GM23338 (cell line): ENCODE measurements at regions not wholly inside any gene's neighbourhood (a gene's known extent, or its start where the extent isn't known, plus 50 kb on each side); places are given as distances from the start of the nearest gene placed in this dataset.

Source experiments
- ATAC-seq: fragments of 200-7000 bp; cut with Tn5 transposase; 3 replicates; pipeline ENCODE4 v1.9.1; 2020
- DNase-seq: peaks from one replicate; pipeline ENCODE4 v3.0.0-alpha.2; 2015; ENCODE audit warnings: low spot score
- H2AFZ ChIP-seq: fragments of 200-600 bp; sonication (generic); 2 replicates; pipeline ENCODE4 v1.8.0; 2016; ENCODE audit warnings: antibody characterized with exemption, mild to moderate bottlenecking, moderate library complexity
- H3F3A ChIP-seq: fragments of 200-600 bp; sonication (generic); replicated peaks from 2 replicates; pipeline ENCODE4 v1.8.0; 2017; ENCODE audit warnings: antibody characterized with exemption, mixed run types, low read depth
- H3K27ac ChIP-seq: fragments of 200-600 bp; sonication (generic); 2 replicates; pipeline ENCODE4 v1.6.1; 2016; ENCODE audit warnings: low read depth
- H3K27me3 ChIP-seq: fragments of 200-600 bp; sonication (generic); 2 replicates; pipeline ENCODE4 v1.8.0; 2016; ENCODE audit warnings: mild to moderate bottlenecking, mixed run types, moderate library complexity; ENCODE audit not compliant: insufficient read depth
- H3K36me3 ChIP-seq: fragments of 200-600 bp; sonication (generic); 2 replicates; pipeline ENCODE4 v1.8.0; 2016; ENCODE audit warnings: mild to moderate bottlenecking; ENCODE audit not compliant: insufficient read depth
- H3K4me1 ChIP-seq: fragments of 200-600 bp; sonication (generic); 2 replicates; pipeline ENCODE4 v1.8.0; 2016; ENCODE audit warnings: mild to moderate bottlenecking, moderate library complexity; ENCODE audit not compliant: insufficient read depth
- H3K4me2 ChIP-seq: fragments of 200-600 bp; sonication (generic); 2 replicates; pipeline ENCODE4 v1.7.1; 2017; ENCODE audit warnings: mixed run types
- H3K4me3 ChIP-seq: fragments of 200-600 bp; sonication (generic); 2 replicates; pipeline ENCODE4 v1.6.1; 2016; ENCODE audit warnings: mixed run types
- H3K79me2 ChIP-seq: fragments of 200-600 bp; sonication (generic); replicated peaks from 2 replicates; pipeline ENCODE4 v1.8.0; 2017; ENCODE audit warnings: mild to moderate bottlenecking; ENCODE audit not compliant: insufficient read depth
- H3K9me2 ChIP-seq: fragments of 200-600 bp; sonication (generic); 2 replicates; pipeline ENCODE4 v1.8.0; 2017; ENCODE audit not compliant: insufficient read depth
- H4K20me1 ChIP-seq: fragments of 200-600 bp; sonication (generic); replicated peaks from 2 replicates; pipeline ENCODE4 v1.8.0; 2017; ENCODE audit warnings: mild to moderate bottlenecking; ENCODE audit not compliant: insufficient read depth
- H3K27ac Mint-ChIP-seq: 2 replicates; pipeline ENCODE4 v1.8.0; 2020; ENCODE audit warnings: inconsistent platforms, mild to moderate bottlenecking, moderate library complexity, mixed read lengths
- H3K27me3 Mint-ChIP-seq: 3 replicates; pipeline ENCODE4 v1.8.0; 2022; ENCODE audit warnings: low read depth, mild to moderate bottlenecking, moderate library complexity, mixed read lengths, inconsistent platforms; ENCODE audit not compliant: insufficient read depth, poor library complexity
- H3K36me3 Mint-ChIP-seq: 3 replicates; pipeline ENCODE4 v1.8.0; 2021; ENCODE audit warnings: low read depth, mild to moderate bottlenecking, inconsistent platforms, moderate library complexity, mixed read lengths
- H3K4me1 Mint-ChIP-seq: 3 replicates; pipeline ENCODE4 v1.8.0; 2020; ENCODE audit warnings: mild to moderate bottlenecking, inconsistent platforms, mixed read lengths
- H3K4me3 Mint-ChIP-seq: 3 replicates; pipeline ENCODE4 v1.8.0; 2021; ENCODE audit warnings: moderate library complexity, mild to moderate bottlenecking, inconsistent platforms, mixed read lengths
- H3K9me3 Mint-ChIP-seq: 3 replicates; pipeline ENCODE4 v1.8.0; 2020; ENCODE audit warnings: moderate library complexity, mild to moderate bottlenecking, inconsistent platforms, mixed read lengths
- CREB1 ChIP-seq: fragments of 250-450 bp; sonication (Bioruptor Pico); IDR thresholded peaks from 2 replicates; pipeline ENCODE4 v1.5.0; 2020; ENCODE audit warnings: low read depth, mild to moderate bottlenecking, moderate library complexity
- CTCF ChIP-seq, 2 experiments: fragments of 200-600 bp in 1 of 2; sonication (generic) in 1 of 2; conservative IDR thresholded peaks; 2 replicates each; pipeline versions ENCODE4 v1.5.1 to v1.6.1; 2016 to 2017; ENCODE audit warnings: antibody characterized with exemption in 2 of 2, low read depth in 2 of 2, mild to moderate bottlenecking in 2 of 2, moderate library complexity in 1 of 2
- EZH2 ChIP-seq: fragments of 200-600 bp; sonication (generic); IDR thresholded peaks from one replicate; pipeline ENCODE4 v1.8.0; 2017; ENCODE audit warnings: antibody characterized with exemption, mild to moderate bottlenecking, low read depth; ENCODE audit not compliant: unreplicated experiment
- EZH2phosphoT487 ChIP-seq: fragments of 200-600 bp; sonication (generic); IDR thresholded peaks from one replicate; pipeline ENCODE4 v1.8.1; 2018; ENCODE audit warnings: antibody characterized with exemption; ENCODE audit not compliant: unreplicated experiment
- JUNB ChIP-seq: IDR thresholded peaks from one replicate; pipeline ENCODE4 v1.6.1; 2016; ENCODE audit warnings: antibody characterized with exemption; ENCODE audit not compliant: unreplicated experiment
- NANOG ChIP-seq: IDR thresholded peaks from 2 replicates; pipeline ENCODE4 v1.6.1; 2016; ENCODE audit warnings: antibody characterized with exemption, borderline replicate concordance
- POLR2AphosphoS5 ChIP-seq: IDR thresholded peaks from 2 replicates; pipeline ENCODE4 v1.6.1; 2016; ENCODE audit warnings: antibody characterized with exemption, low read depth
- STAT1 ChIP-seq: IDR thresholded peaks from one replicate; pipeline ENCODE4 v1.6.1; 2016; ENCODE audit warnings: antibody characterized with exemption; ENCODE audit not compliant: unreplicated experiment
- ZNF114 ChIP-seq: fragments of 250-450 bp; sonication (Bioruptor Pico); IDR thresholded peaks from 2 replicates; pipeline ENCODE4 v1.5.0; 2020; ENCODE audit warnings: mild to moderate bottlenecking, moderate library complexity
- ZNF331 ChIP-seq: fragments of 250-450 bp; sonication (Bioruptor Pico); IDR thresholded peaks from 2 replicates; pipeline ENCODE4 v1.5.0; 2020; ENCODE audit warnings: low read depth, mild to moderate bottlenecking, moderate library complexity
- TF ChIP-seq, protein P1 (sequence below): IDR thresholded peaks from one replicate; pipeline ENCODE4 v1.6.1; 2018; ENCODE audit warnings: antibody characterized with exemption; ENCODE audit not compliant: unreplicated experiment
- TF ChIP-seq, protein P2 (sequence below): fragments of 250-450 bp; sonication (Bioruptor Pico); IDR thresholded peaks from 2 replicates; pipeline ENCODE4 v1.5.0; 2020; ENCODE audit warnings: mild to moderate bottlenecking, moderate library complexity
- TF ChIP-seq, protein P3 (sequence below): IDR thresholded peaks from 2 replicates; pipeline ENCODE4 v1.6.1; 2016; ENCODE audit warnings: antibody characterized with exemption

- peaks cover 15% of the 10 kb centered on the region for H3K4me1 Mint-ChIP-seq
- H3K27ac Mint-ChIP-seq = no peak overlapping the region
- no peaks in the 10 kb centered on the region for H3K36me3 ChIP-seq
- peaks cover 3% of the 10 kb centered on the region; the same call in 1 of the 2 replicates for H3K9me2 ChIP-seq
- peaks cover 8% of the 10 kb centered on the region for H3K27me3 Mint-ChIP-seq
- no peaks in the 10 kb centered on the region for H3K79me2 ChIP-seq
- H3K4me1 ChIP-seq = peaks cover 4% of the 10 kb centered on the region; the same call in 1 of the 2 replicates
- no peaks in the 10 kb centered on the region; the same call in 2 of the 3 replicates for H3K36me3 Mint-ChIP-seq
- no peaks in the 10 kb centered on the region for H3K27me3 ChIP-seq
- no peak overlapping the region for H3K4me3 ChIP-seq
- H3K9me3 Mint-ChIP-seq = no peaks in the 10 kb centered on the region
- ATAC-seq = no peak
- H4K20me1 ChIP-seq = no peaks in the 10 kb centered on the region
- no peak overlapping the region for H3K27ac ChIP-seq
- H3F3A ChIP-seq = no peaks in the 10 kb centered on the region
- H3K4me3 Mint-ChIP-seq = no peak overlapping the region
- no peak for DNase-seq
- peak overlapping the region; percentile 14; the same call in 1 of the 2 replicates for H2AFZ ChIP-seq
- TF ChIP-seq ZNF114 (CRISPR knock-in tag) (no peak), EZH2 (no peak), STAT1 (no peak), CTCF (conservative IDR thresholded peaks at IDR 0.05; ENCODE audit: low read depth in 2 of 2) (no peak), POLR2AphosphoS5 (no peak), ZNF331 (CRISPR knock-in tag) (no peak), CREB1 (CRISPR knock-in tag) (no peak), JUNB (no peak), NANOG (no peak), EZH2phosphoT487 (no peak)
- TF ChIP-seq, protein P1, sequence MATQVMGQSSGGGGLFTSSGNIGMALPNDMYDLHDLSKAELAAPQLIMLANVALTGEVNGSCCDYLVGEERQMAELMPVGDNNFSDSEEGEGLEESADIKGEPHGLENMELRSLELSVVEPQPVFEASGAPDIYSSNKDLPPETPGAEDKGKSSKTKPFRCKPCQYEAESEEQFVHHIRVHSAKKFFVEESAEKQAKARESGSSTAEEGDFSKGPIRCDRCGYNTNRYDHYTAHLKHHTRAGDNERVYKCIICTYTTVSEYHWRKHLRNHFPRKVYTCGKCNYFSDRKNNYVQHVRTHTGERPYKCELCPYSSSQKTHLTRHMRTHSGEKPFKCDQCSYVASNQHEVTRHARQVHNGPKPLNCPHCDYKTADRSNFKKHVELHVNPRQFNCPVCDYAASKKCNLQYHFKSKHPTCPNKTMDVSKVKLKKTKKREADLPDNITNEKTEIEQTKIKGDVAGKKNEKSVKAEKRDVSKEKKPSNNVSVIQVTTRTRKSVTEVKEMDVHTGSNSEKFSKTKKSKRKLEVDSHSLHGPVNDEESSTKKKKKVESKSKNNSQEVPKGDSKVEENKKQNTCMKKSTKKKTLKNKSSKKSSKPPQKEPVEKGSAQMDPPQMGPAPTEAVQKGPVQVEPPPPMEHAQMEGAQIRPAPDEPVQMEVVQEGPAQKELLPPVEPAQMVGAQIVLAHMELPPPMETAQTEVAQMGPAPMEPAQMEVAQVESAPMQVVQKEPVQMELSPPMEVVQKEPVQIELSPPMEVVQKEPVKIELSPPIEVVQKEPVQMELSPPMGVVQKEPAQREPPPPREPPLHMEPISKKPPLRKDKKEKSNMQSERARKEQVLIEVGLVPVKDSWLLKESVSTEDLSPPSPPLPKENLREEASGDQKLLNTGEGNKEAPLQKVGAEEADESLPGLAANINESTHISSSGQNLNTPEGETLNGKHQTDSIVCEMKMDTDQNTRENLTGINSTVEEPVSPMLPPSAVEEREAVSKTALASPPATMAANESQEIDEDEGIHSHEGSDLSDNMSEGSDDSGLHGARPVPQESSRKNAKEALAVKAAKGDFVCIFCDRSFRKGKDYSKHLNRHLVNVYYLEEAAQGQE = no peak
- TF ChIP-seq, protein P2, sequence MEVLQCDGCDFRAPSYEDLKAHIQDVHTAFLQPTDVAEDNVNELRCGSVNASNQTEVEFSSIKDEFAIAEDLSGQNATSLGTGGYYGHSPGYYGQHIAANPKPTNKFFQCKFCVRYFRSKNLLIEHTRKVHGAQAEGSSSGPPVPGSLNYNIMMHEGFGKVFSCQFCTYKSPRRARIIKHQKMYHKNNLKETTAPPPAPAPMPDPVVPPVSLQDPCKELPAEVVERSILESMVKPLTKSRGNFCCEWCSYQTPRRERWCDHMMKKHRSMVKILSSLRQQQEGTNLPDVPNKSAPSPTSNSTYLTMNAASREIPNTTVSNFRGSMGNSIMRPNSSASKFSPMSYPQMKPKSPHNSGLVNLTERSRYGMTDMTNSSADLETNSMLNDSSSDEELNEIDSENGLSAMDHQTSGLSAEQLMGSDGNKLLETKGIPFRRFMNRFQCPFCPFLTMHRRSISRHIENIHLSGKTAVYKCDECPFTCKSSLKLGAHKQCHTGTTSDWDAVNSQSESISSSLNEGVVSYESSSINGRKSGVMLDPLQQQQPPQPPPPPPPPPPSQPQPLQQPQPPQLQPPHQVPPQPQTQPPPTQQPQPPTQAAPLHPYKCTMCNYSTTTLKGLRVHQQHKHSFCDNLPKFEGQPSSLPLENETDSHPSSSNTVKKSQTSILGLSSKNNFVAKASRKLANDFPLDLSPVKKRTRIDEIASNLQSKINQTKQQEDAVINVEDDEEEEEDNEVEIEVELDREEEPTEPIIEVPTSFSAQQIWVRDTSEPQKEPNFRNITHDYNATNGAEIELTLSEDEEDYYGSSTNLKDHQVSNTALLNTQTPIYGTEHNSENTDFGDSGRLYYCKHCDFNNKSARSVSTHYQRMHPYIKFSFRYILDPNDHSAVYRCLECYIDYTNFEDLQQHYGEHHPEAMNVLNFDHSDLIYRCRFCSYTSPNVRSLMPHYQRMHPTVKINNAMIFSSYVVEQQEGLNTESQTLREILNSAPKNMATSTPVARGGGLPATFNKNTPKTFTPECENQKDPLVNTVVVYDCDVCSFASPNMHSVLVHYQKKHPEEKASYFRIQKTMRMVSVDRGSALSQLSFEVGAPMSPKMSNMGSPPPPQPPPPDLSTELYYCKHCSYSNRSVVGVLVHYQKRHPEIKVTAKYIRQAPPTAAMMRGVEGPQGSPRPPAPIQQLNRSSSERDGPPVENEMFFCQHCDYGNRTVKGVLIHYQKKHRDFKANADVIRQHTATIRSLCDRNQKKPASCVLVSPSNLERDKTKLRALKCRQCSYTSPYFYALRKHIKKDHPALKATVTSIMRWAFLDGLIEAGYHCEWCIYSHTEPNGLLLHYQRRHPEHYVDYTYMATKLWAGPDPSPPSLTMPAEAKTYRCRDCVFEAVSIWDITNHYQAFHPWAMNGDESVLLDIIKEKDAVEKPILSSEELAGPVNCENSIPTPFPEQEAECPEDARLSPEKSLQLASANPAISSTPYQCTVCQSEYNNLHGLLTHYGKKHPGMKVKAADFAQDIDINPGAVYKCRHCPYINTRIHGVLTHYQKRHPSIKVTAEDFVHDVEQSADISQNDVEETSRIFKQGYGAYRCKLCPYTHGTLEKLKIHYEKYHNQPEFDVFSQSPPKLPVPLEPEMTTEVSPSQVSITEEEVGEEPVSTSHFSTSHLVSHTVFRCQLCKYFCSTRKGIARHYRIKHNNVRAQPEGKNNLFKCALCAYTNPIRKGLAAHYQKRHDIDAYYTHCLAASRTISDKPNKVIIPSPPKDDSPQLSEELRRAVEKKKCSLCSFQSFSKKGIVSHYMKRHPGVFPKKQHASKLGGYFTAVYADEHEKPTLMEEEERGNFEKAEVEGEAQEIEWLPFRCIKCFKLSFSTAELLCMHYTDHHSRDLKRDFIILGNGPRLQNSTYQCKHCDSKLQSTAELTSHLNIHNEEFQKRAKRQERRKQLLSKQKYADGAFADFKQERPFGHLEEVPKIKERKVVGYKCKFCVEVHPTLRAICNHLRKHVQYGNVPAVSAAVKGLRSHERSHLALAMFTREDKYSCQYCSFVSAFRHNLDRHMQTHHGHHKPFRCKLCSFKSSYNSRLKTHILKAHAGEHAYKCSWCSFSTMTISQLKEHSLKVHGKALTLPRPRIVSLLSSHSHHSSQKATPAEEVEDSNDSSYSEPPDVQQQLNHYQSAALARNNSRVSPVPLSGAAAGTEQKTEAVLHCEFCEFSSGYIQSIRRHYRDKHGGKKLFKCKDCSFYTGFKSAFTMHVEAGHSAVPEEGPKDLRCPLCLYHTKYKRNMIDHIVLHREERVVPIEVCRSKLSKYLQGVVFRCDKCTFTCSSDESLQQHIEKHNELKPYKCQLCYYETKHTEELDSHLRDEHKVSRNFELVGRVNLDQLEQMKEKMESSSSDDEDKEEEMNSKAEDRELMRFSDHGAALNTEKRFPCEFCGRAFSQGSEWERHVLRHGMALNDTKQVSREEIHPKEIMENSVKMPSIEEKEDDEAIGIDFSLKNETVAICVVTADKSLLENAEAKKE (CRISPR knock-in tag) = no peak
- TF ChIP-seq, protein P3, sequence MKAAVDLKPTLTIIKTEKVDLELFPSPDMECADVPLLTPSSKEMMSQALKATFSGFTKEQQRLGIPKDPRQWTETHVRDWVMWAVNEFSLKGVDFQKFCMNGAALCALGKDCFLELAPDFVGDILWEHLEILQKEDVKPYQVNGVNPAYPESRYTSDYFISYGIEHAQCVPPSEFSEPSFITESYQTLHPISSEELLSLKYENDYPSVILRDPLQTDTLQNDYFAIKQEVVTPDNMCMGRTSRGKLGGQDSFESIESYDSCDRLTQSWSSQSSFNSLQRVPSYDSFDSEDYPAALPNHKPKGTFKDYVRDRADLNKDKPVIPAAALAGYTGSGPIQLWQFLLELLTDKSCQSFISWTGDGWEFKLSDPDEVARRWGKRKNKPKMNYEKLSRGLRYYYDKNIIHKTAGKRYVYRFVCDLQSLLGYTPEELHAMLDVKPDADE = no peak
- H3K4me2 ChIP-seq = no peak overlapping the region
Measured at GRCh38 chr3:135755330-135756105, 210.0 kb upstream of the PPP2R3A start.
